ENCODE measurements at regions not wholly inside any gene's neighbourhood (a gene's known extent, or its start where the extent isn't known, plus 50 kb on each side); places are given as distances from the start of the nearest gene placed in this dataset.

- no peak for TF ChIP-seq CTCF (IDR thresholded peaks at IDR 0.05)
- TF ChIP-seq POLR2AphosphoS5 (IDR thresholded peaks at IDR 0.05; ENCODE audit: low read depth, low read length): no peak
- TF ChIP-seq TEAD4 (IDR thresholded peaks at IDR 0.05; ENCODE audit: borderline replicate concordance, insufficient read depth): no peak
- TF ChIP-seq RCOR1 (IDR thresholded peaks at IDR 0.05; ENCODE audit: low read length): no peak
- no peak for TF ChIP-seq JUND (IDR thresholded peaks at IDR 0.05)
- no peak for TF ChIP-seq MEF2A (IDR thresholded peaks at IDR 0.05; ENCODE audit: borderline replicate concordance, low read depth)
- TF ChIP-seq GATA2 (CRISPR knock-in tag; IDR thresholded peaks at IDR 0.05): no peak
- no peak for TF ChIP-seq FOSL2 (IDR thresholded peaks at IDR 0.05; ENCODE audit: borderline replicate concordance, low read depth)
Measured at GRCh38 chr14:51515611-51516010, 136.1 kb upstream of the FRMD6 start.

All from SK-N-SH (cell line).